Loucy (cell line): ENCODE measurements at regions not wholly inside any gene's neighbourhood (a gene's known extent, or its start where the extent isn't known, plus 50 kb on each side); places are given as distances from the start of the nearest gene placed in this dataset.

Experiments used
- H2AFZ ChIP-seq: fragments of 200-600 bp; sonication (generic); 2 replicates; pipeline ENCODE4 v1.6.0; 2016; ENCODE audit warnings: antibody characterized with exemption, mild to moderate bottlenecking, low read length, moderate library complexity
- H3F3A ChIP-seq: fragments of 200-600 bp; 2 replicates; pipeline ENCODE4 v1.6.0; 2016; ENCODE audit warnings: antibody characterized with exemption, low read depth, mild to moderate bottlenecking
- H3K27me3 ChIP-seq: fragments of 200-600 bp; sonication (generic); 2 replicates; pipeline ENCODE4 v1.6.1; 2014; ENCODE audit warnings: low read length, mild to moderate bottlenecking; ENCODE audit not compliant: insufficient read depth, poor library complexity, severe bottlenecking
- H3K36me3 ChIP-seq: fragments of 200-600 bp; sonication (generic); 2 replicates; pipeline ENCODE4 v1.6.1; 2016; ENCODE audit warnings: low read length; ENCODE audit not compliant: insufficient read depth
- H3K4me1 ChIP-seq: fragments of 200-600 bp; sonication (generic); 2 replicates; pipeline ENCODE4 v1.5.1; 2014; ENCODE audit warnings: low read length, mild to moderate bottlenecking; ENCODE audit not compliant: insufficient read depth, poor library complexity, severe bottlenecking
- H3K4me2 ChIP-seq: fragments of 200-600 bp; sonication (generic); 2 replicates; pipeline ENCODE4 v1.6.0; 2014; ENCODE audit warnings: antibody characterized with exemption, low read length, low read depth, mild to moderate bottlenecking; ENCODE audit not compliant: poor library complexity, severe bottlenecking
- H3K4me3 ChIP-seq: fragments of 200-600 bp; sonication (generic); 2 replicates; pipeline ENCODE4 v1.5.1; 2014; ENCODE audit warnings: low read length, mild to moderate bottlenecking, mixed read lengths; ENCODE audit not compliant: poor library complexity, severe bottlenecking
- H3K79me2 ChIP-seq: fragments of 200-600 bp; sonication (generic); 2 replicates; pipeline ENCODE4 v1.6.1; 2014; ENCODE audit warnings: low read length; ENCODE audit not compliant: insufficient read depth
- H3K9ac ChIP-seq: fragments of 200-600 bp; sonication (generic); 2 replicates; pipeline ENCODE4 v1.6.0; 2014; ENCODE audit warnings: mild to moderate bottlenecking, low read depth, low read length, moderate library complexity; ENCODE audit not compliant: poor library complexity, severe bottlenecking
- H3K9me2 ChIP-seq: fragments of 200-600 bp; sonication (generic); replicated peaks from 2 replicates; pipeline ENCODE4 v1.6.1; 2016; ENCODE audit warnings: low read depth, low read length, mixed read lengths
- H3K9me3 ChIP-seq: fragments of 200-600 bp; sonication (generic); 2 replicates; pipeline ENCODE4 v1.6.1; 2014; ENCODE audit warnings: mild to moderate bottlenecking, antibody characterized with exemption, low read length, low read depth; ENCODE audit not compliant: insufficient read depth
- H4K20me1 ChIP-seq: fragments of 200-600 bp; sonication (generic); 2 replicates; pipeline ENCODE4 v1.6.0; 2014; ENCODE audit warnings: antibody characterized with exemption, low read length, mild to moderate bottlenecking; ENCODE audit not compliant: insufficient read depth, poor library complexity, severe bottlenecking
- CTCF ChIP-seq: fragments of 200-600 bp; sonication (generic); conservative IDR thresholded peaks from 2 replicates; pipeline ENCODE4 v1.5.1; 2014; ENCODE audit warnings: mild to moderate bottlenecking, antibody characterized with exemption, low read length
- EZH2phosphoT487 ChIP-seq: fragments of 200-600 bp; IDR thresholded peaks from 2 replicates; pipeline ENCODE4 v1.6.1; 2018; ENCODE audit warnings: antibody characterized with exemption, mild to moderate bottlenecking, moderate library complexity, borderline replicate concordance

GRCh38 chr16:64171632-64172031 is 950.2 kb downstream of the CDH11 start:
- no peaks in the 10 kb centered on the region for H3F3A ChIP-seq
- H3K36me3 ChIP-seq = no peaks in the 10 kb centered on the region
- H3K9me3 ChIP-seq = no peaks in the 10 kb centered on the region
- no peaks in the 10 kb centered on the region for H3K4me1 ChIP-seq
- H3K4me2 ChIP-seq = no peak overlapping the region
- H3K79me2 ChIP-seq = no peaks in the 10 kb centered on the region
- H3K4me3 ChIP-seq = no peak overlapping the region
- no peak overlapping the region for H2AFZ ChIP-seq
- no peaks in the 10 kb centered on the region for H4K20me1 ChIP-seq
- no peaks in the 10 kb centered on the region for H3K27me3 ChIP-seq
- TF ChIP-seq CTCF (no peak), EZH2phosphoT487 (no peak)
- H3K9ac ChIP-seq = no peak overlapping the region
- no peaks in the 10 kb centered on the region for H3K9me2 ChIP-seq

GRCh38 chr16:64168371-64168770 is 953.5 kb downstream of the CDH11 start:
- Histone ChIP-seq H3K36me3 (no peaks in the 10 kb centered on the region), H3K27me3 (no peaks in the 10 kb centered on the region), H3F3A (no peaks in the 10 kb centered on the region), H3K9me2 (no peaks in the 10 kb centered on the region), H4K20me1 (no peaks in the 10 kb centered on the region), H3K4me3 (no peak overlapping the region), H3K4me2 (no peak overlapping the region), H3K9ac (no peak overlapping the region), H2AFZ (no peak overlapping the region), H3K9me3 (no peaks in the 10 kb centered on the region), H3K4me1 (no peaks in the 10 kb centered on the region), H3K79me2 (no peaks in the 10 kb centered on the region)
- no peak for TF ChIP-seq EZH2phosphoT487
- TF ChIP-seq CTCF = no peak

GRCh38 chr16:64167936-64168335 is 953.9 kb downstream of the CDH11 start:
- no peak for TF ChIP-seq EZH2phosphoT487
- no peak for TF ChIP-seq CTCF
- Histone ChIP-seq H3K4me1 (no peaks in the 10 kb centered on the region), H3F3A (no peaks in the 10 kb centered on the region), H3K4me2 (no peak overlapping the region), H3K36me3 (no peaks in the 10 kb centered on the region), H3K27me3 (no peaks in the 10 kb centered on the region), H3K9me3 (no peaks in the 10 kb centered on the region), H4K20me1 (no peaks in the 10 kb centered on the region), H2AFZ (no peak overlapping the region), H3K9me2 (no peaks in the 10 kb centered on the region), H3K79me2 (no peaks in the 10 kb centered on the region), H3K4me3 (no peak overlapping the region), H3K9ac (no peak overlapping the region)
